Urinary bladder (tissue), 3 donors: ENCODE measurements at regions not wholly inside any gene's neighbourhood (a gene's known extent, or its start where the extent isn't known, plus 50 kb on each side); places are given as distances from the start of the nearest gene placed in this dataset.

Experiments used
- DNase-seq: peaks from one replicate; pipeline ENCODE4 v3.0.0-alpha.2; 2015; ENCODE audit errors: extremely low spot score
- H3K27ac ChIP-seq: one replicate; pipeline ENCODE4 v1.5.1; 2013; ENCODE audit warnings: low read depth, mild to moderate bottlenecking, moderate library complexity
- H3K36me3 ChIP-seq: one replicate; pipeline ENCODE4 v1.6.1; 2013; ENCODE audit warnings: mild to moderate bottlenecking, moderate library complexity; ENCODE audit not compliant: insufficient read depth
- H3K4me1 ChIP-seq: one replicate; pipeline ENCODE4 v1.6.1; 2013; ENCODE audit warnings: mild to moderate bottlenecking, moderate library complexity; ENCODE audit not compliant: insufficient read depth
- H3K4me3 ChIP-seq: one replicate; pipeline ENCODE4 v1.5.1; 2013; ENCODE audit warnings: low read depth, low read length
- WGBS: extraction: QIAGEN DNeasy Blood & Tissue Kit; methylation state at CpG from one replicate; pipeline ENCODE4 v1.1.7; 2013; 5-methylcytosine and 5-hydroxymethylcytosine counted together
- donor health status: healthy with polysubstance abuse.
- donor health status: healthy.

GRCh38 chr22:34326901-34327300 lies 406.6 kb upstream of the LARGE1 start:
- no peak overlapping the region for H3K4me3 ChIP-seq
- DNase-seq = no peak
- H3K36me3 ChIP-seq = no peaks in the 10 kb centered on the region
- H3K4me1 ChIP-seq = no peaks in the 10 kb centered on the region
- H3K27ac ChIP-seq = no peak overlapping the region

GRCh38 chr22:34330432-34330831 lies 410.2 kb upstream of the LARGE1 start:
- Histone ChIP-seq H3K4me1 (no peaks in the 10 kb centered on the region), H3K4me3 (no peak overlapping the region), H3K27ac (no peak overlapping the region), H3K36me3 (no peaks in the 10 kb centered on the region)
- WGBS = 82% methylated on average over 4 of the region's 4 CpGs
- DNase-seq = no peak

GRCh38 chr22:34333285-34333684 lies 413.0 kb upstream of the LARGE1 start:
- WGBS = 88% methylated on average over 4 of the region's 4 CpGs
- Histone ChIP-seq H3K27ac (no peak overlapping the region), H3K4me1 (no peaks in the 10 kb centered on the region), H3K36me3 (no peaks in the 10 kb centered on the region), H3K4me3 (no peak overlapping the region)
- no peak for DNase-seq

- Histone ChIP-seq H3K4me3 (no peak overlapping the region), H3K4me1 (no peaks in the 10 kb centered on the region), H3K27ac (no peak overlapping the region), H3K36me3 (no peaks in the 10 kb centered on the region)
- 77% methylated on average over 5 of the region's 5 CpGs for WGBS
- no peak for DNase-seq
Observed at GRCh38 chr22:34334893-34335292, 414.6 kb upstream of the LARGE1 start.

- WGBS = 16% methylated on average over 1 of the region's 1 CpG
- Histone ChIP-seq H3K4me1 (no peaks in the 10 kb centered on the region), H3K4me3 (no peak overlapping the region), H3K36me3 (no peaks in the 10 kb centered on the region), H3K27ac (no peak overlapping the region)
- no peak for DNase-seq
Observed at GRCh38 chr22:34344702-34345101, 424.4 kb upstream of the LARGE1 start.

GRCh38 chr22:34354071-34354817 lies 434.0 kb upstream of the LARGE1 start:
- H3K36me3 ChIP-seq = no peaks in the 10 kb centered on the region
- H3K27ac ChIP-seq = no peak overlapping the region
- H3K4me1 ChIP-seq = no peaks in the 10 kb centered on the region
- no peak overlapping the region for H3K4me3 ChIP-seq
- no peak for DNase-seq
- 76% methylated on average over 12 of the region's 12 CpGs for WGBS

GRCh38 chr22:34356481-34356880 lies 436.2 kb upstream of the LARGE1 start:
- H3K36me3 ChIP-seq = no peaks in the 10 kb centered on the region
- 43% methylated on average over 1 of the region's 1 CpG for WGBS
- no peaks in the 10 kb centered on the region for H3K4me1 ChIP-seq
- H3K27ac ChIP-seq = no peak overlapping the region
- H3K4me3 ChIP-seq = no peak overlapping the region
- no peak for DNase-seq

GRCh38 chr22:34370711-34371110 lies 450.4 kb upstream of the LARGE1 start:
- Histone ChIP-seq H3K4me1 (no peaks in the 10 kb centered on the region), H3K4me3 (no peak overlapping the region), H3K27ac (no peak overlapping the region), H3K36me3 (no peaks in the 10 kb centered on the region)
- DNase-seq = no peak
- WGBS = 78% methylated on average over 2 of the region's 2 CpGs

- no peak overlapping the region for H3K4me3 ChIP-seq
- no peaks in the 10 kb centered on the region for H3K36me3 ChIP-seq
- H3K27ac ChIP-seq = no peak overlapping the region
- 79% methylated on average over 2 of the region's 2 CpGs for WGBS
- H3K4me1 ChIP-seq = no peaks in the 10 kb centered on the region
- DNase-seq = no peak
Observed at GRCh38 chr22:34379825-34380224, 459.5 kb upstream of the LARGE1 start.

- H3K4me1 ChIP-seq = no peaks in the 10 kb centered on the region
- no peak for DNase-seq
- 83% methylated on average over 4 of the region's 4 CpGs for WGBS
- no peaks in the 10 kb centered on the region for H3K36me3 ChIP-seq
- H3K27ac ChIP-seq = no peak overlapping the region
- H3K4me3 ChIP-seq = no peak overlapping the region
Observed at GRCh38 chr22:34380532-34380931, 460.3 kb upstream of the LARGE1 start.

- H3K4me1 ChIP-seq = no peaks in the 10 kb centered on the region
- WGBS = 51% methylated on average over 3 of the region's 3 CpGs
- H3K4me3 ChIP-seq = no peak overlapping the region
- no peaks in the 10 kb centered on the region for H3K36me3 ChIP-seq
- DNase-seq = no peak
- H3K27ac ChIP-seq = no peak overlapping the region
Observed at GRCh38 chr22:34390400-34390799, 470.1 kb upstream of the LARGE1 start.

GRCh38 chr22:34395370-34395769 lies 475.1 kb upstream of the LARGE1 start:
- H3K4me1 ChIP-seq = no peaks in the 10 kb centered on the region
- no peak overlapping the region for H3K4me3 ChIP-seq
- WGBS = 78% methylated on average over 4 of the region's 4 CpGs
- DNase-seq = no peak
- no peak overlapping the region for H3K27ac ChIP-seq
- no peaks in the 10 kb centered on the region for H3K36me3 ChIP-seq

- H3K4me1 ChIP-seq = no peaks in the 10 kb centered on the region
- no peak for DNase-seq
- no peak overlapping the region for H3K27ac ChIP-seq
- no peak overlapping the region for H3K4me3 ChIP-seq
- 79% methylated on average over 2 of the region's 2 CpGs for WGBS
- no peaks in the 10 kb centered on the region for H3K36me3 ChIP-seq
Observed at GRCh38 chr22:34403667-34404066, 483.4 kb upstream of the LARGE1 start.

GRCh38 chr22:34410111-34410510 lies 489.8 kb upstream of the LARGE1 start:
- no peak for DNase-seq
- Histone ChIP-seq H3K27ac (no peak overlapping the region), H3K4me3 (no peak overlapping the region), H3K36me3 (no peaks in the 10 kb centered on the region), H3K4me1 (no peaks in the 10 kb centered on the region)
- WGBS = 48% methylated on average over 4 of the region's 4 CpGs
